Activated CD4-positive, alpha-beta T cell treated with anti-CD3 and anti-CD28 coated beads, Interleukin-2, Interleukin-4, amounts not matched to agents 100 ng/mL and 50 ng/mL, durations not matched to agents 16 hours and 8 hours (primary cell): ENCODE measurements at regions not wholly inside any gene's neighbourhood (a gene's known extent, or its start where the extent isn't known, plus 50 kb on each side); places are given as distances from the start of the nearest gene placed in this dataset.

ENCODE experiments used
- DNase-seq: peaks from one replicate; pipeline ENCODE4 v3.0.0-alpha.2; 2020; ENCODE audit warnings: low spot score

DNA sequence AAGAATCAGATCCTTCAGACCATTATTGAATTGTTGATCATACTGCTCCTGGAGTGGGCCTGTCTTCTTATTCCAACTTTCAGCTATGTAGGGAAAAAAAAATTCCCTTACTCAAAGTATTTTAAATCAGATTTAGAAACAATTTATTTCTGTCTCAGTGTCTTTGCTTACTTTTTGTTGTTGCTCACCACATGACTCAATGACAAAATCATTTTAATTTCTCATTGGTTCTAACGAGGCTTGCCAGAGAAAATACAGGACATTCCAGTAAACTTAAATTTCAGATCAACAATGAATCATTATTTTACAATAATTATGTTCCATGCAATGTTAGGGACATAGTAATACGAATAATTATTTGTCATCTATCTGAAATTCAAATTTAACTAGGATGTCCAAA, 748.5 kb upstream of the CBLB start:
- DNase-seq, result no peak

DNA sequence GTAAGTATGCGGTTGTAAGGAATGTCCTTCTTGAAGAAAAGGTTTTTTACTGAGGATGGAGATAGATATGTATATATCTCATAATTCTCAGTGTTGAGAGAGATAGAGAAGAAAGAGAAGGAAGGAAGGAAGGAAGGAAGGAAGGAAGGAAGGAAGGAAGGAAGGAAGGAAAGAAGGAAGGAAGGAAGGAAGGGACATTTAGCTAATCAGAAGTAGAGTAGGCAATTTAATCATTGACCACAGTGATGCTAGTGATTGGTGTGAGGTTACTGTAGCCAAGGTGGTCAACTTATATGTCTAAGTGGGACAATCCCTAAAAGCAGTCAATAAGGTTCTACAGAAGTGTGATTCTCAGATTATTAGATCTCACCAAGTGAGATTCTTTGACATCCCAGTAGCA, 751.8 kb upstream of the CBLB start:
- DNase-seq, result no peak

DNA sequence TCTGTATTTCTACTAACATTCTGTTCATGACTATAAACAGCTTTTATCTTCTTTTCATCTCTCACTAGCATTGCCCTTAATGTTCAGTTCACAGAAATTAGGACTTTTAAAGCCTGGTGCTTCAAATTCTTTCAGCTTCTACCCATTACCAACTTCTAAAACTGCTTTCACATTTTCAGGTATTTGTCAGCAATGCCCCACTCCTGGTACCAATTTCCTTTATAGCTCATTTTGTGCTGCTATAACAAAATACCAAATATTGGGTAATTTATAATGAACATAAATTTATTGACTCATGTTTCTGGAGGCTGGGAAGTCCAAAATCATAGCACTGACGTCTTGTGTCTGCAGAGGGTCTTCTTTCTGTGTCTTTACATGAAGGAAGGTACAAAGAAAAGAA, 753.1 kb upstream of the CCDC54 start:
- no peak for DNase-seq

DNA sequence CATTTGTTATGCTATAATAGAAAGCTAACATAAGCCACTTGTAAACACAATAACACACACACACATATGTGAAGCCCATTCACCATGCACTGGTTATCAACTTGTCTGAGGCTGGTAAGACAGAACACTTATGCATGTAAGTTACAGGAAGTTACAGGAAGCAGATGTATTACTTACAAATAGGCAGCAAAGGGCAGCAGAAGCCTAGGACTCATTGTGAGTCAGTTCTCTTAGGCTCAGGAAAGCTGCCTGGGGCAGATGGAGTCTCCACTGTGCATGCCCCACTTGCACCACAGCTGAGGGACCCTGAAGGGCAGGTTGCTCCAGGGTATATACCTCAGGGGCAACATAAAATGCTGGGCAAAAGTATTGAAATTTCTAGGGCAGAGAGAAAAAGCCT, 748.8 kb upstream of the CCDC54 start:
- no peak for DNase-seq

DNA sequence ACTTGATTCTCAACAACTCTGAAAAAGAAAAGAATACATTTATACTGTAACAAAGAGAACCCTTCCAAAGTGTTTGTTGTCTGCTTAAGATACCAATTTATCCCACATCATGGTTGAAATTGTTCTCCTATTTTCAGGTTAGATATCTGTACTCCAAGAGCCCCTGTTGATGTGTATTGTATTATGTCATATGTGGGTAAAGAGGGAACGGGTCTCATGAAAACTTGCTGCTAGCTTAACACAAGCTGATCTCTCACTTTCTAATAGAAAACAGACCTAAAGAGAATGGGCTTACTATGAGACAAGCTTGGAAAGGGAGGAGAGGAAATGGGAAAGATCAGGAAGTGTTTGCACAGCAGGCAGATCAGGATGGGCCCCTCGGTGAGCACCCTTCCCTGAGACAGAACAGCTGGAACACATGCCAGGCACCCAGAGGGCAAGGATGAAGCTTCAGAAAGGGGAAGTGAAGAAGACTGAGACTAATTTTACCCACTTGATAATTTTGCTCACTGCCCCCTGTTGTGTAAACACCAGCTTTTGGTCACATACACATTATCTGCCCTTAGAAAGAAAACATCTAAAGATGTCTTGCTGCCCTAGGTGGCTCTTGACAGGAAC, 747.9 kb upstream of the CCDC54 start:
- no peak for DNase-seq

DNA sequence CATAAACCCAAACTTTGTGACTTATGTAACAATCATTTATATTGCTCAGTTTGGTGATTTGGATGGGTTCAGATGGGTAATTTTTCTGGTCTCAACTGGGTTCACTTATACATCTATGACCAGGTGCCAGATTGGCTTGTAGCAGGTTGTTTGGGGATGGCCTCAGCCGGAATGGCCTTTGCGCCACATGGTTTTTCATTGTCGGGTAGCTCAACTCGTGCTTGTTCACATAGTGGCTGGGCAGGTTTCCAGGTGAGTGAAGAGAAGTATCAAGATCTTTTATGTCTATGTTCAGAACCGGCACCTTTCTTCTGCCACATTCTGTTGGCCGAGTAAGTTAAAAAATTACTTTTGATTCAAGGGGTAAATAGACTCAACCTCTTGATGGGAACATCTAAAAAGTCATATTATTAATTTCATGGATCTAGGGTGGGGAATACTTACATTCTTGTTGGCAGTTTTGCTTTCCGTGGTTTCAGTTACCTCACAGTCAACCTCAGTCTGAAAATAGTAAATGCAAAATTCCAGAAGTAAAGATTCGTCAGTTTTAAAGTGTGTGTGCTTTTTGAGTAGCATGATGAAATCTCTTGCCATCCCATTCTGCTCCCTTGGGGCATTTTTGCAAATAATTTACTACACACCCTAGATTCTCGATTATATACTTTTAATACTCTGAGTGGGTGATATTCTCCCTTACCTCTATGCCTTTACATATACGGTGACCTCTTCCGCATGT, 745.7 kb upstream of the CCDC54 start:
- DNase-seq, result no peak

DNA sequence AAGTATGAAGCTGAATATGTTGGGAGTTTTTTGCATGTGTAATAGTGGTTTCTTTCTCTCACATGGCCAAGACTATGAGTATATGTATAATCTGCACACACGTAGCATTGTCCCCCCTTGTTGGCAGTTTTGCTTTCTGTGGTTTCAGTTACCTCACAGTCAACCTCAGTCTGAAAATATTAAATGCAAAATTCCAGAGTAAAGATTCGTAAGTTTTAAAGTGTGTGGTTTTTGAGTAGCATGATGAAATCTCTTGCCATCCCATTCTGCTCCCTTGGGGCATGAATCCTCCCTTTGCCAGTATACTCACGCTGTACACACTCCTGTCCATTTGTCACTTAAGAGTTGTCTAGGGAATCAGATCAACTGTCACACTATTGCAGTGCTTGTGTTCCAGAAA, 742.0 kb upstream of the CCDC54 start:
- no peak for DNase-seq

DNA sequence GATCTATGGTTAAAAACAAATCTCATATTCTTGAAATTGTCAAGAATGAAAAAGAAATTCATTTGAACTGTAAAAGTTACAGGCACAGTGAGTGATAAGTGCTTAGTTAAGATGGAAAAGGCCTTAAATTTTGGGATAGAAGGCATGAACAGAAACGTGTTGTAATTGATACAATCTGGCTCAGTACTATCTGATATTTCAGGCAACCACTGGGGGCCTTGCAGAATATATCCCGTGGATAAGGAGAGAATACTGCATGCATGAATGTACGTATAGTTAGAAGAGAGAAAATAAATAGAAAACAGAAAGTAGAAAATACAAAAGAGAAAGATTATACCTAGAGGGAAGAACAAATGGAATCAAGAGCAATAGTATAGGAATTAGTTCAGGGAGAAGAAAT, 741.4 kb upstream of the CCDC54 start:
- DNase-seq, result no peak

DNA sequence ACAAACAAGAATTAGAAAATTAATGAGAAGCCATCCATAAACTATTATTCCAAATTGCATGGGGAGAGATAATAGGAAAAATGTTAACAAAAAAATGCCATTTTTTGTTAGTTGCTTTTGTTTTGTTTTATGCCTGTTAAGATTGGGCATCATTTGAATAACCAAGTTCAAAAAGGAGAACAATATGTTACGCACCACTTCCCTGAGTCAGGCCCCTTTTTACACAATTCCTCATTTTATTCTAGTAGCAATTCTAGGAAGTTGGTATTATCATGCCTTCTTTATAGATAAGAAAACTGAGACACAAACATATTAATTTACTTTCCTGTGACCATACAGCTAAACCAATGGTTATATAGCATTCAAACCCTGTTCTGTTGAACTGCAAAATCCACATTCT, 736.9 kb upstream of the CCDC54 start:
- no peak for DNase-seq

DNA sequence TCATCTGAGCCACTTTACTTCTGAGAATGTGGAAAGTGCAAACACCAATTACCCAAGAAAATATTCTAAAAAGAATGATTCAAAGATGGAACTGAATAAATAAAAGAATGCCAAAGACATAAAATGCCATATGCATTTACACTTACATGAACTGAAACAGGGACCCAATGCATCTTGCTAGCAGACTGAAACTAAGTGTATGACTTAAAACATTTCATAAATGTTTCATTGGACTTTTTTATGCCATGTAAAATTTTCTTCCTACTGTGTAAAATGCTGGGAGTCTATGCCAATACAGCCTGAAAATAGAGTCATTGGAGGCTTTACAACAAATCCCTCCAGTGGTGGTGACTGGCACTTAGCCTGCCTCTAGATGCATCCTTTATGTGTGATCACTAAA, 735.1 kb upstream of the CCDC54 start:
- DNase-seq, result no peak

DNA sequence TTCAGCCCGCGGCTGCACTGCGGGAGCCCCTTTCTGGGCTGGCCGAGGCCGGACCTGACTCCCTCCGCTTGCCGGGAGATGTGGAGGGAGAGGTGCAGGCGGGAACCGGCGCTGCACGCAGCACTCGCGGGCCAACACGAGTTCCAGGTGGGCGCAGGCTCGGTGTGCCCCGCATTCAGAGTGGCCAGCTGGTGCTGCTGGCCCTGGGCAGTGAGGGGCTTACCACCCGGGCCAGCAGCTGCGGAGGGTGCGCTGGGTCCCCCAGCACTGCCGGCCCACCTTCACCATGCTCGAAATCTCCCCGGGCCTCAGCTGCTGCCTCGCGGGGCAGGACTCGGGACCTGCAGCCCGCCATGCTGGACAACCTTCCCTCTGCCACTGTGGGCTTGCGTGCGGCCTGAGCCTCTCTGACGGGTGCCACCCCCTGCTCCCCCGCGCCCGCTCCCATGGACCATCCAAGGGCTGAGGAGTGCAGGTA, 733.5 kb upstream of the CCDC54 start:
- DNase-seq, result no peak

DNA sequence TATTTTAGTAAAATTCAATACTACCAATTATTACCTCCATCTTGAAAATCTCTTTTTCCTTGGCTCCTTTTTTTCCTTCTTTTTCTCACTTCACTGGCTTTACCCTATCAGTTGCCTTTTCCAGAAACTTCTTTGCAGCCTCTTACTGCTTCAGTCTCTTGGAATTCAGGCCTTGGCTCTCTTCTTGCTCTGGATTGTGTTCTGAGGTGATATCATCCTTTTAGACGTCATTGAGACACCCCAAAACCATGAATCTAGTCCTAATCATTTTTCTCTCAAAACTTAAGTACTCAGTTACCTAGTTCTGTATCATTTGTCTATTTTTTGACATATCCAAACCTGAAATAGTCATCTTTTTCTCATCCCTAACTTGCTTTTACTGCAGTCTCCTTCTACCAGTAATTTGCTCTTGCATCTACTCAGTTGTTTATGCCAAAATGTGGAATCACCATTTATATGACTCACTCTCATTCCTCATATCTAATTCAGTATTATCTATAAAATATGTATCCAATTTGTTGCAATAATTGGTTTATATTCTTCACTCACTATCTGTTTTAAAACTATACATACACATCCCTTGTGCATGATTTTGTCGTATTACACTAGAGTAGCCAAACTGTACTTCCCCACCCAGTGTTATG, 703.2 kb upstream of the CCDC54 start:
- no peak for DNase-seq

DNA sequence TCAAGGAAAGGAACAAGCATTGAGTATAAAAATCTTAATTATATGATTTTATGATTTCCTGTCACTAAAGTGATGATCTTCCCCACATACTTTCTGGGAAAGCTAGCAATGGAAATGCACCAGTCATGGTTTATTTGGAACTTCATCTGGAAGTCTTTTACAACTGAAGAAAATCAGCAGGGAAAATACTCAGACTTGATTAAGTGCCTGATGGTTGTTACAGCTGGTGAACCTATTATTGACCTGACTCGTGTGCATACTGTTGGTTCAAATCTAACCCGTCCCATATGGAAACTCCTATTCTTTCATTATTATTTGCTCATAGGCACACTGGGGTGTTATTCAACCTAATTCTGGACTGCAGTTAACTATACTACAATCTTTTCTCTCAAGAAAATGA, 701.8 kb upstream of the CCDC54 start:
- no peak for DNase-seq

DNA sequence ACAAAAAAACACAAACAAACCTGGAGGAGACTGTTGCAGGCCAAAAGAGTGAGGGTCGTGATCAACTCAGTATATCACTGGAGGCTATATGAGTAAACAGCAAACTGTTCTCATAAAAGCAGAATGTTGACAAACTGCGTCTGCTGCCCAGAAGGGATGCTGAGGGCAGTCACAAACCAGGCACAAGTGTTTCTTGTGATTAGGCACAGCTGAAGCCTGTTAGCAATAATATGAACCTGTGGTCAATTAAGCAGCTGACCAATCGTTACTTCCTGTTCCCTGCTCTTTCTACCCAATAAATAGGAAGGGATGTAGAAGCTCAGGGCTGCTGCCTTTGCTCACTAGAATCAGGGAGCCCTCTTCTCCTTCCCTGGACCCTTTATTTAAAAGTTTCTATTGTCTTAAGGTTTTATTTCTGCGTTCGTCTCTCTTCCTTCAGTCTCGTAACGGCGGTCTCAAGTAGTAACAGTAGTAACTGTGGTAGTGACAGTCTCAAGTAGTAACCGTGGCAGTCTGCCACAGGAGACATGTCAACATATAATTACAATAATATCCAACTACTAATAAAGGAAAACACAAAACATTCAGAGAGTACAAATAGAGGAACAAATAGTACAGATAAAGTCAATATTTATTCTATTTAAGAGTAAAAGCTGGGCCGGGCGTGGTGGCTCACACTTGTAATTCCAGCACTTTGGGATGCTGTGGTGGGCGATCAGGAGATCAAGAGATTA, 698.4 kb upstream of the CCDC54 start:
- DNase-seq, result no peak

DNA sequence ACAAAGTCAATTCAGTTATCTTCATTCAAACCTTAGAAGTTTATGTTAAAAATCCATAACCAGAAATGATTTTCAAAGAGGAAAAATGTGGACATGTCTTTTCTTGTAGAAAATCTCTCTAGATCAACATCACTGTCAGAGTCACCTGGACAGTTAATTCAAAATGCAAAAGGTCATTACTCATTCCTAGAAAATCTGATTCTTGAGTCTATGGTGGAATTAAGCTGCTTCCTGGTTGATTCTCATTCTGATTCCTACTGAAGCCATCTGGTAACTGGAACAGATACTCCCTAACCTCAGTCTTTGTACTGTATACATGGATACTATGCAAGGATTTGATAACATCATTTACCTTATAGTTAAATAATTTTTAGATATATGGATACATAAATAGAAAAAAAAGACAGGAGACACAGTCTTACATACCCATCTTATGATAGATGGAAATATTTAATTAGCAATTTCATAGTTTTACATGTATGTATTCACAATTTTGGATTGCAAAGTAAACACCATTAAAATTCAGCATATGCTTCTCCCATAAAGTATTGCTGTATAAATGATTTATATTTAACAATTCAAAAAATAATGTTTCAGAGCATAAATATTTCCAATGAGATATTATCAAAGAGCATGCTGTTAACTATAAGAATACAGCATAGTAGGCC, 693.2 kb upstream of the CCDC54 start:
- no peak for DNase-seq

DNA sequence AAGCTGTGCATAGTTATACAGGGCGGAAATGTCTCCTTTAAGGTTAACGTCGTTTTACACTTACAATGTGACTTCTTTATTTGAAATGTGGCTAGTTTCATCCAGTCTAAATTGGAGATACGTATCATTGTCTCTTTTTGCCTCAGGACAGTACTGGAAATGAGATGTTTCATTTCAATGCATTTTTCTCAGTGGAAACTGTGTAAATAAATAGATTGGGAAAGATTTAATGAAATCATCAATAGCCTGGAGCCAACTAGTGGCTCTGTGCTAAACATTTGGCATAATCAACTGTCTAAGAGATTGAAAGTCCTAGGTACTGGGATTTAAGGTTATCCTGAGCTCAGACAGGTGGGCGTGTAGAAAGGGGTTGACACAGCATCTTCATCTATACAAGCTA, 691.5 kb upstream of the CCDC54 start:
- DNase-seq, result no peak

DNA sequence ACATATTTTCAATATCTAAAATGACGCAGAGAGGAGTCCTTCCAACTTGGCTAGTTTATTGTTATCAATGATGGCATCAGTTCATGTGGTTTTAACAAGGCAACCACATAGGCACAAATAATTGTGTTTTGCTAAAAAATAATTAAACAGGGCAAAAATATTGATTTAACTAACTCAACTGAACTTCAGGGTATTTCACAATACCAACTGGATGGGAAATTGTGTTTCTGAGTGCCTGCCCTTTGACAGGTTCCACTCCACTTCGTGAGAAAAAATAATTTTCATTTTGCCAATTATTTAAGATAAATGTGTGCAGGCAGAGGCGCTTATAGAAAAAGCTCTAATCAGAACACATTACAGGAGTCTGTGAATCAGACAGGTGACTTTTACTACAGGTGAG, 689.3 kb upstream of the CCDC54 start:
- DNase-seq, result no peak

DNA sequence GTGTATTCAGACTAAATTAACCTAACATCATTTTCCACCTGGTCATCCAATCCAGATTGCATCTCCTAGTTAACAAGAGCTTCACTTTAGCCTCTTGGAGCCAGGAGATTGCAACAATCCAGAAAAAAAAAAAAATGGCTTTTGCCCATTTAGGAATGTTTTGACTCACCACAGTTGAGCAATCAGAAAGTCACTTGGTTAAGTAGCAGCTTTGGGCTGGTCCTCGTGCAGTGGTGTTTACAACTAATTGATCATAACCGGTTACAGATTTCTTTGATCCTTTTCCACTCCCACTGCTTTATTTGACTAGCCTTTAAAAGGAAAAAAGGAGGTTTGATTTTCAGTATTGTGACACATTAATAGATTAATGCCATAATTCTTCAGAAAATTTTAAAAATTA, 688.8 kb upstream of the CCDC54 start:
- DNase-seq, result no peak

DNA sequence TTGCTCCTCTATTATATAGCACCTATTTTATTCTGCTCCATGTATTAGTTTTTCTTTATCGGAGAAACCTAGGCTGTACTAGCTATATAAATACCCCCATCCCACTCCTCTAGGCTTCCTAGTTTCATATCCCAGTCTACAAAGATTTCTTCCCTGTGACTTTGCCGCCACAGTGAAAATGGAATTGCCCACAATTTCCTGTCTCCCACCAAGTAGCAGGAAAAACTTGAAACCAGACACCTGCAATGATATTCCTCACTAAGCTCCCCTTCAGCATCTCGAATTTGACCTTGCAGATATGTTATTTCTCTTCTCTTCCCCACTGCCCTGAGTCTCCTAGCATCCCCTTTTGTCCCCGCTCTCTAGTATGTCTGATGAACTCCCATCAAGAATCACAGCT, 685.8 kb upstream of the CCDC54 start:
- DNase-seq, result no peak

DNA sequence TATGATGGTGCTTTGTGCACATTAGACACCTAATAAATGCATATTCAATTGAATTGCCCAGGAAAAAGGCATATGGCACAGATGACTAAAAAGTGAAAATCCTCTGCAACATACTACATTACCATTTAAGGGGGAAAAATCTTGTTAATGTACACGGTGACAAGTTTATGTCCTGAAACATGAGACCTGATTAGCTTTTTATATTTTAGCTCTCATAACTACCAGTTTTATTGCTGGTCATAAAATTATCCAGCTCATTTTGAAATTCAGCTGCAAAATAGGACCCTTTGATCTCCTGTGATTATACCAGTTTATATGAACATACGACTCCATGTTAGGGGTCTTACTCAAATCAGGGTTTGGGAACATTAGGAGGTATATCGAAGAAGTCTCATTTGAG, 684.6 kb upstream of the CCDC54 start:
- no peak for DNase-seq

DNA sequence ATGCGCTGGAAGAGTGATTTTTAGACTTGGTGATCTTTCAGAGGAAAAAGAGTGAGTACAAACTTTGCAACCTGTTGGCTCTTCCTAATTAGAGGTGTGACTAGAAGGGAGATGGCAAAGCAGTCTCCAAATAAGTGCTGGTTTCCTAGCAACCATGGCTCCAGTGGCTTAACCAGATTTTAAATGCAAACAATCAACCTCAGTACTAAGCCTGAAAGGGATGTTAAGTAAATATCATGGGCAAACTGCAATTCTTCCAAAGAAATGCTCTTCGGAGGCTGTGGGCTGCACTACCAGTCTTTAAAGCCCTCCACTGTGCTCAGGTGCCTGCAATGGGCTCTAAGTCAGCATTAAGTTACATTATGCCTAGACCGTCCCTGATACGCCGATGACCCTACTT, 678.1 kb upstream of the CCDC54 start:
- no peak for DNase-seq

DNA sequence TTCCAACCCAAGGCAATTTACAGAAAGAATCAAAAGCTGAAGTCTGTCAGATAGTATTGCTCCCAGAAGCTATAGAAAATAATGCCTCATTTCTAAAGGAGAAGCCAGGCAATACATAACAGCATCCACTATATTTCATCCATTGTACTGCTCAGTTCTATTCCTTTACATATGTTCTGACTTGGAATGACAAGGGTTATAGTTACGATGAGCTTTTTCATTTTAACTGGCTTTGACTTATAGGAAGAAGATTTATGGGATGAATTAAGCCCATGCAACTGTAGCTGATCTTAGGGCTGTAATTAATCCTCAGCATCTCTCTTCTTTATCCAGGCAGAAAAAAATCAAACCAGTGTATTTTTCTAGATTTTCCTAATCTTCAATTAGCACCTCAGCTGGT, 676.3 kb upstream of the CCDC54 start:
- DNase-seq, result no peak
